ENCODE measurements at regions not wholly inside any gene's neighbourhood (a gene's known extent, or its start where the extent isn't known, plus 50 kb on each side); places are given as distances from the start of the nearest gene placed in this dataset.

DNA sequence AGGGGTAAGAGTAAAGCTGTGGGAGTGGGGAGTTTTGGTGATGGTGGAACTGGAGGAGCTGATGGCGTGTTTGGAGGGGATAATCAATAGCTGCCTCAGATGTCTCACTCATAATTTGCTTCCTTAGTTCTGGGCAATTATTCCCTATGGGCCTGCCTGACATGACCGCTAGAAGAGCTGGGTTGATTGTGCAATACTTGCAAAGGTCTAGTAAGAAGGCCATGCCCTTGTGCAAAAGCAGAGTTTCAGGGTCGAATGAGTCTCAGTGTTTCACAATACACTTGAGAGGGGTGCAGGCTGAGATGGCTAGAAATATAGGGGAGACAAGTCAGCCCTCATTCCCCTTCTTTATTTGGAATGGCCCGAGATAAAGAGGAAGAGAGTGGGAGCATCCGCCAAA, 858.4 kb upstream of the POU3F4 start:
- TF ChIP-seq, protein P1, sequence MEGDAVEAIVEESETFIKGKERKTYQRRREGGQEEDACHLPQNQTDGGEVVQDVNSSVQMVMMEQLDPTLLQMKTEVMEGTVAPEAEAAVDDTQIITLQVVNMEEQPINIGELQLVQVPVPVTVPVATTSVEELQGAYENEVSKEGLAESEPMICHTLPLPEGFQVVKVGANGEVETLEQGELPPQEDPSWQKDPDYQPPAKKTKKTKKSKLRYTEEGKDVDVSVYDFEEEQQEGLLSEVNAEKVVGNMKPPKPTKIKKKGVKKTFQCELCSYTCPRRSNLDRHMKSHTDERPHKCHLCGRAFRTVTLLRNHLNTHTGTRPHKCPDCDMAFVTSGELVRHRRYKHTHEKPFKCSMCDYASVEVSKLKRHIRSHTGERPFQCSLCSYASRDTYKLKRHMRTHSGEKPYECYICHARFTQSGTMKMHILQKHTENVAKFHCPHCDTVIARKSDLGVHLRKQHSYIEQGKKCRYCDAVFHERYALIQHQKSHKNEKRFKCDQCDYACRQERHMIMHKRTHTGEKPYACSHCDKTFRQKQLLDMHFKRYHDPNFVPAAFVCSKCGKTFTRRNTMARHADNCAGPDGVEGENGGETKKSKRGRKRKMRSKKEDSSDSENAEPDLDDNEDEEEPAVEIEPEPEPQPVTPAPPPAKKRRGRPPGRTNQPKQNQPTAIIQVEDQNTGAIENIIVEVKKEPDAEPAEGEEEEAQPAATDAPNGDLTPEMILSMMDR (IDR thresholded peaks at IDR 0.05; ENCODE audit: low read length), result no peak
- TF ChIP-seq EZH2 (optimal IDR thresholded peaks at IDR 0.05; ENCODE audit: low read depth, low read length), result no peak

Data from MM.1S (cell line).